Cardiac fibroblast (primary cell): ENCODE measurements at regions not wholly inside any gene's neighbourhood (a gene's known extent, or its start where the extent isn't known, plus 50 kb on each side); places are given as distances from the start of the nearest gene placed in this dataset.
"Not testable (repeated sequence)": the region's sequence is repeated elsewhere in the genome, so short reads cannot be mapped to it uniquely, and the experiment has no call there.

ENCODE experiments used
- DNase-seq, 2 donors: peaks; one replicate each; pipeline versions ENCODE4 v3.0.0 to v3.0.0-alpha.2; 2010; ENCODE audit warnings: low read depth in 2 of 2
- H3K4me3 ChIP-seq, 2 donors: replicated peaks in 1 of 2; 1 replicate in 1 of 2; 2 replicates in 1 of 2; pipeline ENCODE4 v1.5.1; 2011; ENCODE audit warnings: low read depth in 2 of 2, low read length in 2 of 2, mild to moderate bottlenecking in 2 of 2, moderate library complexity in 1 of 2
- TF ChIP-seq, protein P1 (sequence below): IDR thresholded peaks from one replicate; pipeline ENCODE4 v1.5.1; 2011; ENCODE audit warnings: low read depth, mild to moderate bottlenecking, low read length, inconsistent platforms

GRCh38 chr17:11182430-11182829 is 58.6 kb upstream of the SHISA6 start:
- TF ChIP-seq, protein P1, sequence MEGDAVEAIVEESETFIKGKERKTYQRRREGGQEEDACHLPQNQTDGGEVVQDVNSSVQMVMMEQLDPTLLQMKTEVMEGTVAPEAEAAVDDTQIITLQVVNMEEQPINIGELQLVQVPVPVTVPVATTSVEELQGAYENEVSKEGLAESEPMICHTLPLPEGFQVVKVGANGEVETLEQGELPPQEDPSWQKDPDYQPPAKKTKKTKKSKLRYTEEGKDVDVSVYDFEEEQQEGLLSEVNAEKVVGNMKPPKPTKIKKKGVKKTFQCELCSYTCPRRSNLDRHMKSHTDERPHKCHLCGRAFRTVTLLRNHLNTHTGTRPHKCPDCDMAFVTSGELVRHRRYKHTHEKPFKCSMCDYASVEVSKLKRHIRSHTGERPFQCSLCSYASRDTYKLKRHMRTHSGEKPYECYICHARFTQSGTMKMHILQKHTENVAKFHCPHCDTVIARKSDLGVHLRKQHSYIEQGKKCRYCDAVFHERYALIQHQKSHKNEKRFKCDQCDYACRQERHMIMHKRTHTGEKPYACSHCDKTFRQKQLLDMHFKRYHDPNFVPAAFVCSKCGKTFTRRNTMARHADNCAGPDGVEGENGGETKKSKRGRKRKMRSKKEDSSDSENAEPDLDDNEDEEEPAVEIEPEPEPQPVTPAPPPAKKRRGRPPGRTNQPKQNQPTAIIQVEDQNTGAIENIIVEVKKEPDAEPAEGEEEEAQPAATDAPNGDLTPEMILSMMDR: no peak
- no peak overlapping the region for H3K4me3 ChIP-seq
- no peak for DNase-seq

DNA sequence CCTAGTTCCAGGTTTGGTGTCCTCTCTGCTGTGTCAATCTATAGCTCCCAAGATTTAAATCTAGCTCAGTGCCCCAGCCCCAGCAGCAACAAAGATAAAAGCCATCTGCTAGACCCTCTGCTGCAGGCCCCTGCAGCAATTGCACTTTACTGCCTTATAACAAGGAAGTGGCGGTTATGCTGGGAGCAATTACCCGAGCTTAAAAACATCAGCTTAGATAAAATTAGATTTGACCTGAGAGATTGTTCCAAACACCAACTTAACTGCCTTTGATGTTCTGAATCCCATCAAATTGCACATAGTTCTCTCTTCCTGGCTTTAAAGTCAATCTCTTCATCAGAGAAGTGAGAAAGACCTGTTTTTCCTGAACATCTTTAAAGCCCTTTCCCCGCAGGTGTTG is 62.4 kb upstream of the SHISA6 start:
- DNase-seq: no peak
- H3K4me3 ChIP-seq: no peak overlapping the region
- TF ChIP-seq, protein P1: no peak

GRCh38 chr17:11177340-11177739 is 63.7 kb upstream of the SHISA6 start:
- no peak for DNase-seq
- TF ChIP-seq, protein P1: no peak
- H3K4me3 ChIP-seq: no peak overlapping the region

DNA sequence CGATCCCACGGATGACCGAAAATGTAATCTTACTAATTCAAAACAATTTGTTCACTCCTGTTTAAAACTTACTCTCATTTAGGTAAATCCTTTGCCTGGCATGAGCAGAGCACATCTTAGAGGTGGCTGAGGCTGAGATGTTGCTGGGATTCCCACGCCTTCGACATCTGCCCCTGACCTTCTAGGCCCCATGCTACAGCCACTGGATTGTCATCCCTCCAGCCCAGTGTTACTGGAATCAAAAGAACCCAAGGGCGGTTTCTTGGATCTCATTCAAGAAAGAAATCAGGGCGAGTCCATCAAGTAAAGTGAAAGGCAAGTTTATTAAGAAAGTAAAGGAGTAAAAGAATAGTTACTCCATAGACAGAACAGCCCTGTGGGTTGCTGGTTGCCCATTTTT is 64.5 kb upstream of the SHISA6 start:
- TF ChIP-seq, protein P1: no peak
- DNase-seq: no peak
- no peak overlapping the region for H3K4me3 ChIP-seq

DNA sequence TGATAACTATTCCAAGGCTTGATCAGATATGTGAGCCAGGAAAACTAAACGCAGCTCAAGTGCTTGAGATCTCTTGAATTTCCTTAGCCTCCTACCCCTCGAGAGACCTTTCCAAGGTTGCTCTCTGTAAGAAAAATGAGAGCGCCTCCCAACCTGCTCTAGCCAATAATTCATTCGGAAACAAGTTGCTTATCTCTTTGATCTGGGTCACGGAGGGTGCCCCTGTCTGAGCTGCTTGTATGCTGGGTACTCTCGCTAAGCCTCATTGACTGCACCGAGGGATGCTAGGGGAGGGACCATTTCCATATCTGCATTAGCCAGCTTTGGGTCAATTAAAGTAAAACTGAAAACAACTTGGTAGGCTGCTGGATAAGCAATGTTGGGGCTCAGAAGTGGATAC is 70.1 kb upstream of the SHISA6 start:
- H3K4me3 ChIP-seq: no peak overlapping the region
- no peak for DNase-seq
- TF ChIP-seq, protein P1: no peak

- TF ChIP-seq, protein P1: no peak
- H3K4me3 ChIP-seq: no peak overlapping the region
- DNase-seq: no peak
Observed at GRCh38 chr17:11151818-11152425, 89.1 kb upstream of the SHISA6 start.

GRCh38 chr17:11150906-11151511 is 90.0 kb upstream of the SHISA6 start:
- not testable (repeated sequence) for H3K4me3 ChIP-seq, DNase-seq
